GM12878 (cell line): ENCODE measurements at regions not wholly inside any gene's neighbourhood (a gene's known extent, or its start where the extent isn't known, plus 50 kb on each side); places are given as distances from the start of the nearest gene placed in this dataset.

ENCODE experiments used
- ATAC-seq: fragments of 200-7000 bp; cut with Tn5 transposase; 3 replicates; pipeline ENCODE4 v1.9.1; 2020; ENCODE audit warnings: mild to moderate bottlenecking, moderate library complexity
- BruUV-seq: library from RNA; stranded (reverse); fragments of 400-500 nt; replicated peaks from 2 replicates; lab custom pipeline; 2021; lab: Mats Ljungman, UMichigan
- CTCF ChIA-PET: fragments of 300-600 bp; sonication (Branson Sonifier 250); formaldehyde crosslinking; extraction: SDS; loops from one replicate; lab custom pipeline; 2021; ENCODE audit warnings: inconsistent platforms; lab: Yijun Ruan, JAX
- POLR2A ChIA-PET: fragments of 350-600 bp; formaldehyde crosslinking; extraction: SDS; loops from one replicate; lab custom pipeline; 2021; ENCODE audit warnings: inconsistent platforms; lab: Charles Lee
- RAD21 ChIA-PET: fragments of 300-600 bp; sonication (Branson Sonifier 250); formaldehyde crosslinking; loops from one replicate; lab custom pipeline; 2023; ENCODE audit warnings: antibody characterized with exemption; ENCODE audit not compliant: unreplicated experiment; lab: Charles Lee
- SMC1A ChIA-PET: fragments of 300-600 bp; sonication (Branson Sonifier 250); formaldehyde crosslinking; loops from one replicate; lab custom pipeline; 2023; ENCODE audit not compliant: unreplicated experiment, uncharacterized antibody; lab: Charles Lee
- DNase-seq: peaks from one replicate; pipeline ENCODE4 v3.0.0-alpha.2; 2011; ENCODE audit warnings: low read depth, low spot score
- FAIRE-seq: peaks from 3 replicates; lab custom pipeline; 2011; peaks lifted over from hg19 to GRCh38; lab: Jason Lieb, UNC
- H2AFZ ChIP-seq: 2 replicates; pipeline ENCODE4 v1.6.0; 2011; ENCODE audit warnings: low read depth, low read length, control low read depth; ENCODE audit not compliant: control insufficient read depth
- H3K27ac ChIP-seq: 2 replicates; pipeline ENCODE4 v1.5.1; 2011; ENCODE audit warnings: control low read depth; ENCODE audit not compliant: control insufficient read depth, insufficient read depth
- H3K27me3 ChIP-seq, 2 experiments: replicated peaks in 1 of 2; 2 replicates each; pipeline versions ENCODE4 v1.6.0 to v1.6.1; 2011; ENCODE audit warnings: low read length in 1 of 2; ENCODE audit not compliant: control insufficient read depth in 2 of 2, insufficient read depth in 2 of 2
- H3K36me3 ChIP-seq, 2 experiments: 2 replicates each; pipeline ENCODE4 v1.5.1; 2011; ENCODE audit warnings: low read length in 1 of 2; ENCODE audit not compliant: control insufficient read depth in 2 of 2, insufficient read depth in 2 of 2
- H3K4me1 ChIP-seq: 2 replicates; pipeline ENCODE4 v1.6.1; 2011; ENCODE audit warnings: mild to moderate bottlenecking, low read length, moderate library complexity, mixed read lengths; ENCODE audit not compliant: control insufficient read depth, insufficient read depth
- H3K4me2 ChIP-seq: 2 replicates; pipeline ENCODE4 v1.6.0; 2011; ENCODE audit warnings: control low read depth; ENCODE audit not compliant: control insufficient read depth, insufficient read depth
- H3K4me3 ChIP-seq: fragments of 200-600 bp; sonication (generic); 2 replicates; pipeline ENCODE4 v1.5.1; 2016
- H3K79me2 ChIP-seq: 2 replicates; pipeline ENCODE4 v1.6.0; 2011; ENCODE audit warnings: low read length; ENCODE audit not compliant: control insufficient read depth, insufficient read depth
- H3K9ac ChIP-seq: 2 replicates; pipeline ENCODE4 v1.8.0; 2011; ENCODE audit warnings: low read length, control low read depth, mixed read lengths; ENCODE audit not compliant: control insufficient read depth, insufficient read depth
- H3K9me3 ChIP-seq: replicated peaks from 3 replicates; pipeline ENCODE4 v1.5.1; 2011; ENCODE audit warnings: mild to moderate bottlenecking, low read length; ENCODE audit not compliant: control insufficient read depth, insufficient read depth
- H4K20me1 ChIP-seq: 2 replicates; pipeline ENCODE4 v1.6.0; 2011; ENCODE audit not compliant: control insufficient read depth, insufficient read depth
- CBFB ChIP-seq: IDR thresholded peaks from 2 replicates; pipeline ENCODE4 v1.6.1; 2016; ENCODE audit warnings: antibody characterized with exemption, low read depth
- EZH2 ChIP-seq: IDR thresholded peaks from 2 replicates; pipeline ENCODE4 v1.6.1; 2012; ENCODE audit warnings: low read depth, mild to moderate bottlenecking, control low read depth, inconsistent platforms, low read length, borderline replicate concordance; ENCODE audit not compliant: control insufficient read depth
- NBN ChIP-seq: fragments of 450-650 bp; IDR thresholded peaks from 2 replicates; pipeline ENCODE4 v1.6.1; 2016
- NFIC ChIP-seq: IDR thresholded peaks from 2 replicates; pipeline ENCODE4 v1.6.1; 2012; ENCODE audit warnings: low read depth, mild to moderate bottlenecking, inconsistent platforms, low read length, moderate library complexity
- PKNOX1 ChIP-seq: fragments of 450-650 bp; IDR thresholded peaks from 2 replicates; pipeline ENCODE4 v1.6.1; 2016; ENCODE audit warnings: mild to moderate bottlenecking
- POLR2AphosphoS2 ChIP-seq: IDR thresholded peaks from 2 replicates; pipeline ENCODE4 v1.6.1; 2011; ENCODE audit warnings: low read depth, mild to moderate bottlenecking, low read length, improper control_type of control experiment, moderate library complexity
- RCOR1 ChIP-seq: conservative IDR thresholded peaks from 2 replicates; pipeline ENCODE4 v1.6.1; 2012; ENCODE audit warnings: low read depth, low read length, improper control_type of control experiment
- RELA ChIP-seq: fragments of 450-650 bp; IDR thresholded peaks from 2 replicates; pipeline ENCODE4 v1.8.0; 2014; ENCODE audit warnings: borderline replicate concordance; ENCODE audit not compliant: partially characterized antibody
- SMAD5 ChIP-seq: IDR thresholded peaks from 2 replicates; pipeline ENCODE4 v1.6.1; 2016; ENCODE audit warnings: antibody characterized with exemption, low read depth
- STAT1 ChIP-seq: fragments of 450-650 bp; conservative IDR thresholded peaks from 2 replicates; pipeline ENCODE4 v1.6.1; 2014; ENCODE audit warnings: antibody characterized with exemption, mild to moderate bottlenecking
- TCF7 ChIP-seq: IDR thresholded peaks from 2 replicates; pipeline ENCODE4 v1.6.1; 2014; ENCODE audit warnings: antibody characterized with exemption, borderline replicate concordance
- ZNF274 ChIP-seq: IDR thresholded peaks from one replicate; pipeline ENCODE4 v1.8.0; 2011; ENCODE audit not compliant: insufficient read length, insufficient read depth
- ZSCAN29 ChIP-seq: fragments of 450-650 bp; IDR thresholded peaks from 2 replicates; pipeline ENCODE4 v1.6.1; 2017; ENCODE audit warnings: mild to moderate bottlenecking, moderate library complexity
- WGBS: methylation state at CpG from one replicate; pipeline ENCODE4 v1.1.6; 2016; ENCODE audit warnings: low lambda C conversion rate; ENCODE audit not compliant: insufficient replicate concordance, insufficient coverage; ENCODE audit errors: missing lambda C conversion rate; 5-methylcytosine and 5-hydroxymethylcytosine counted together
- in situ Hi-C: fragments of 300-500 bp; cut with MboI; formaldehyde crosslinking; loops from 9 replicates; pipeline ENCODE4 v1.14.3; 2018; ENCODE audit warnings: mixed read lengths
- intact Hi-C: fragments of 100-400 bp; cut with micrococcal nuclease; formaldehyde crosslinking; loops from one replicate; pipeline ENCODE4 v1.14.2; 2022; ENCODE audit not compliant: unreplicated experiment
- TF ChIP-seq, protein P1 (sequence below): fragments of 450-650 bp; IDR thresholded peaks from 2 replicates; pipeline ENCODE4 v1.6.1; 2017; ENCODE audit warnings: borderline replicate concordance
- TF ChIP-seq, protein P2 (sequence below): IDR thresholded peaks from 2 replicates; pipeline ENCODE4 v1.6.1; 2012; ENCODE audit warnings: improper control_type of control experiment, low read depth, low read length; ENCODE audit not compliant: insufficient replicate concordance

GRCh38 chr13:30147015-30147414 lies 160.3 kb downstream of the KATNAL1 start (continued):
- TF ChIP-seq, protein P1, sequence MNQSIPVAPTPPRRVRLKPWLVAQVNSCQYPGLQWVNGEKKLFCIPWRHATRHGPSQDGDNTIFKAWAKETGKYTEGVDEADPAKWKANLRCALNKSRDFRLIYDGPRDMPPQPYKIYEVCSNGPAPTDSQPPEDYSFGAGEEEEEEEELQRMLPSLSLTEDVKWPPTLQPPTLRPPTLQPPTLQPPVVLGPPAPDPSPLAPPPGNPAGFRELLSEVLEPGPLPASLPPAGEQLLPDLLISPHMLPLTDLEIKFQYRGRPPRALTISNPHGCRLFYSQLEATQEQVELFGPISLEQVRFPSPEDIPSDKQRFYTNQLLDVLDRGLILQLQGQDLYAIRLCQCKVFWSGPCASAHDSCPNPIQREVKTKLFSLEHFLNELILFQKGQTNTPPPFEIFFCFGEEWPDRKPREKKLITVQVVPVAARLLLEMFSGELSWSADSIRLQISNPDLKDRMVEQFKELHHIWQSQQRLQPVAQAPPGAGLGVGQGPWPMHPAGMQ: no peak
- no peak for TF ChIP-seq ZSCAN29
- no peak for TF ChIP-seq NBN
- TF ChIP-seq, all 136 proteins: peak for 0

- H3K4me1 ChIP-seq: peaks cover 65% of the 10 kb centered on the region
- no peaks in the 10 kb centered on the region for H3K79me2 ChIP-seq
- in situ Hi-C loops (no loop called here), intact Hi-C loops (loop anchor here (1.0 to 10.0 kb wide), 4 partner anchors 11 to 471 kb away; partner anchors contain the start of gene USPL1)
- WGBS: 1% methylated on average over 13 of the region's 13 CpGs
- H3K9me3 ChIP-seq: peaks cover 4% of the 10 kb centered on the region; the same call in 2 of the 3 replicates
- no peaks in the 10 kb centered on the region for H3K27me3 ChIP-seq
- DNase-seq (peak; percentile 87), ATAC-seq (peak; percentile 78), FAIRE-seq (peak; percentile 82)
- H3K27ac ChIP-seq: peak overlapping the region; percentile 86
- ChIA-PET SMC1A (interaction anchor here (0.9 to 9.9 kb wide), 19 partner anchors 9 to 250 kb away, joined by 3 to 91 read pairs (median 4); no protein-coding TSS in a partner anchor), CTCF (interaction anchor here (0.8 to 8.4 kb wide), 7 partner anchors 8 to 229 kb away, joined by 3 to 92 read pairs (median 6); no protein-coding TSS in a partner anchor), POLR2A (interaction anchor here (0.6 to 2.9 kb wide), 8 partner anchors 11 to 462 kb away, joined by 3 to 21 read pairs (median 4); partner anchors contain the start of gene KATNAL1), RAD21 (interaction anchor here (0.7 to 6.7 kb wide), 8 partner anchors 12 to 386 kb away, joined by 3 to 60 read pairs (median 8); no protein-coding TSS in a partner anchor)
- BruUV-seq: no TSS peak
- peak overlapping the region; percentile 69 for H3K9ac ChIP-seq
- H3K4me2 ChIP-seq: peak overlapping the region; percentile 68
- H2AFZ ChIP-seq: peak overlapping the region; percentile 68
- no peaks in the 10 kb centered on the region for H4K20me1 ChIP-seq
- no peaks in the 10 kb centered on the region for H3K36me3 ChIP-seq
- no peak overlapping the region for H3K4me3 ChIP-seq
- TF ChIP-seq NFIC (peak; percentile 91), STAT1 (no peak), RCOR1 (no peak), ZNF274 (no peak), PKNOX1 (peak; percentile 45; the same call in 1 of the 2 replicates), SMAD5 (no peak; the same call in 1 of the 2 replicates), EZH2 (no peak), POLR2AphosphoS2 (no peak), RELA (peak; percentile 95), TCF7 (no peak), CBFB (0 out of 2 replicates have a peak, but pooled peaks have one; percentile 23)
- TF ChIP-seq, protein P2, sequence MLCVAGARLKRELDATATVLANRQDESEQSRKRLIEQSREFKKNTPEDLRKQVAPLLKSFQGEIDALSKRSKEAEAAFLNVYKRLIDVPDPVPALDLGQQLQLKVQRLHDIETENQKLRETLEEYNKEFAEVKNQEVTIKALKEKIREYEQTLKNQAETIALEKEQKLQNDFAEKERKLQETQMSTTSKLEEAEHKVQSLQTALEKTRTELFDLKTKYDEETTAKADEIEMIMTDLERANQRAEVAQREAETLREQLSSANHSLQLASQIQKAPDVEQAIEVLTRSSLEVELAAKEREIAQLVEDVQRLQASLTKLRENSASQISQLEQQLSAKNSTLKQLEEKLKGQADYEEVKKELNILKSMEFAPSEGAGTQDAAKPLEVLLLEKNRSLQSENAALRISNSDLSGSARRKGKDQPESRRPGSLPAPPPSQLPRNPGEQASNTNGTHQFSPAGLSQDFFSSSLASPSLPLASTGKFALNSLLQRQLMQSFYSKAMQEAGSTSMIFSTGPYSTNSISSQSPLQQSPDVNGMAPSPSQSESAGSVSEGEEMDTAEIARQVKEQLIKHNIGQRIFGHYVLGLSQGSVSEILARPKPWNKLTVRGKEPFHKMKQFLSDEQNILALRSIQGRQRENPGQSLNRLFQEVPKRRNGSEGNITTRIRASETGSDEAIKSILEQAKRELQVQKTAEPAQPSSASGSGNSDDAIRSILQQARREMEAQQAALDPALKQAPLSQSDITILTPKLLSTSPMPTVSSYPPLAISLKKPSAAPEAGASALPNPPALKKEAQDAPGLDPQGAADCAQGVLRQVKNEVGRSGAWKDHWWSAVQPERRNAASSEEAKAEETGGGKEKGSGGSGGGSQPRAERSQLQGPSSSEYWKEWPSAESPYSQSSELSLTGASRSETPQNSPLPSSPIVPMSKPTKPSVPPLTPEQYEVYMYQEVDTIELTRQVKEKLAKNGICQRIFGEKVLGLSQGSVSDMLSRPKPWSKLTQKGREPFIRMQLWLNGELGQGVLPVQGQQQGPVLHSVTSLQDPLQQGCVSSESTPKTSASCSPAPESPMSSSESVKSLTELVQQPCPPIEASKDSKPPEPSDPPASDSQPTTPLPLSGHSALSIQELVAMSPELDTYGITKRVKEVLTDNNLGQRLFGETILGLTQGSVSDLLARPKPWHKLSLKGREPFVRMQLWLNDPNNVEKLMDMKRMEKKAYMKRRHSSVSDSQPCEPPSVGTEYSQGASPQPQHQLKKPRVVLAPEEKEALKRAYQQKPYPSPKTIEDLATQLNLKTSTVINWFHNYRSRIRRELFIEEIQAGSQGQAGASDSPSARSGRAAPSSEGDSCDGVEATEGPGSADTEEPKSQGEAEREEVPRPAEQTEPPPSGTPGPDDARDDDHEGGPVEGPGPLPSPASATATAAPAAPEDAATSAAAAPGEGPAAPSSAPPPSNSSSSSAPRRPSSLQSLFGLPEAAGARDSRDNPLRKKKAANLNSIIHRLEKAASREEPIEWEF: no peak
These were observed 161.5 kb downstream of the KATNAL1 start for GRCh38 chr13:30145709-30146367.
